Smooth muscle cell (in vitro differentiated cells): ENCODE measurements at regions not wholly inside any gene's neighbourhood (a gene's known extent, or its start where the extent isn't known, plus 50 kb on each side); places are given as distances from the start of the nearest gene placed in this dataset.

Source experiments
- DNase-seq: peaks from one replicate; lab custom pipeline; 2025; ENCODE audit not compliant: unreplicated experiment; lab: John Stamatoyannopoulos, UW
- H2AFZ ChIP-seq: fragments of 200-600 bp; sonication (generic); 2 replicates; pipeline ENCODE4 v1.6.0; 2016; ENCODE audit warnings: antibody characterized with exemption, low read depth, mild to moderate bottlenecking
- H3F3A ChIP-seq: fragments of 200-600 bp; sonication (generic); 2 replicates; pipeline ENCODE4 v1.6.0; 2017; ENCODE audit warnings: antibody characterized with exemption, low read depth
- H3K27ac ChIP-seq: fragments of 200-600 bp; sonication (generic); 2 replicates; pipeline ENCODE4 v1.5.1; 2016; ENCODE audit warnings: low read depth, mild to moderate bottlenecking
- H3K27me3 ChIP-seq: fragments of 200-600 bp; sonication (generic); 2 replicates; pipeline ENCODE4 v1.6.1; 2016; ENCODE audit warnings: low read depth, mild to moderate bottlenecking
- H3K36me3 ChIP-seq: fragments of 200-600 bp; sonication (generic); 2 replicates; pipeline ENCODE4 v1.5.1; 2016; ENCODE audit warnings: low read depth
- H3K4me1 ChIP-seq: fragments of 200-600 bp; sonication (generic); 2 replicates; pipeline ENCODE4 v1.5.1; 2016; ENCODE audit warnings: low read depth
- H3K4me2 ChIP-seq: fragments of 200-600 bp; sonication (generic); 2 replicates; pipeline ENCODE4 v1.6.0; 2016; ENCODE audit warnings: mild to moderate bottlenecking
- H3K4me3 ChIP-seq: fragments of 200-600 bp; sonication (generic); 2 replicates; pipeline ENCODE4 v1.5.1; 2016; ENCODE audit warnings: mild to moderate bottlenecking
- H3K79me2 ChIP-seq: fragments of 200-600 bp; sonication (generic); 2 replicates; pipeline ENCODE4 v1.6.0; 2016; ENCODE audit warnings: low read depth, mild to moderate bottlenecking
- H3K9ac ChIP-seq: fragments of 200-600 bp; sonication (generic); 2 replicates; pipeline ENCODE4 v1.6.0; 2016; ENCODE audit warnings: low read depth
- H3K9me3 ChIP-seq: fragments of 200-600 bp; sonication (generic); replicated peaks from 2 replicates; pipeline ENCODE4 v1.5.1; 2016; ENCODE audit warnings: low read depth
- H4K20me1 ChIP-seq: fragments of 200-600 bp; sonication (generic); 2 replicates; pipeline ENCODE4 v1.6.0; 2016; ENCODE audit warnings: low read depth
- WGBS: methylation state at CpG from one replicate; pipeline ENCODE4 v1.1.7; 2016; ENCODE audit warnings: low lambda C conversion rate; 5-methylcytosine and 5-hydroxymethylcytosine counted together
- TF ChIP-seq, protein P1 (sequence below): fragments of 200-600 bp; sonication (generic); IDR thresholded peaks from 2 replicates; pipeline ENCODE4 v1.5.1; 2017; ENCODE audit warnings: borderline replicate concordance, mild to moderate bottlenecking, antibody characterized with exemption; ENCODE audit not compliant: insufficient read depth, poor library complexity, severe bottlenecking

DNA sequence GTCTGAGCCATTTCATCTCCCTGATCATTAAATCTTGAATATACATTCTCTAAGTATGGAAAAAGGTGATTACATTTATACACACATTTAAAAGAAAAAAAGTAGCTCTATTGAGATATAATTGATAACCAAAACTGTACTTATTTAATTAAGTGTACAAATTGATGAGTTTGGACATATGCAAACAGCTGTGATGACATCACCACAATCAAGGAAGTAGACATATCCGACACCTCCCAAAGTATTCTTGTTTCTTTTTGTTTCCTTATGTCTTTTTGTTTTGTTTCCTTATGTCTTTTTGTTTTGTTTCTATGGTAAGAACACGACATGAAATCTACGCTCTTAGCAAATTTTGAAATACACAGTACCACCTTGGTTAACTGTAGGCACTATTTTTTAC lies 1393.9 kb upstream of the MIR17HG start:
- no peak for DNase-seq
- 92% methylated on average over 3 of the region's 3 CpGs for WGBS
- Histone ChIP-seq H3K27me3 (no peaks in the 10 kb centered on the region), H3K4me3 (no peak overlapping the region), H3K4me1 (no peaks in the 10 kb centered on the region), H2AFZ (no peak overlapping the region), H3K9me3 (no peaks in the 10 kb centered on the region), H3K9ac (no peak overlapping the region), H3F3A (no peaks in the 10 kb centered on the region), H3K36me3 (no peaks in the 10 kb centered on the region), H3K27ac (no peak overlapping the region), H4K20me1 (no peaks in the 10 kb centered on the region), H3K79me2 (no peaks in the 10 kb centered on the region), H3K4me2 (no peak overlapping the region)
- TF ChIP-seq, protein P1, sequence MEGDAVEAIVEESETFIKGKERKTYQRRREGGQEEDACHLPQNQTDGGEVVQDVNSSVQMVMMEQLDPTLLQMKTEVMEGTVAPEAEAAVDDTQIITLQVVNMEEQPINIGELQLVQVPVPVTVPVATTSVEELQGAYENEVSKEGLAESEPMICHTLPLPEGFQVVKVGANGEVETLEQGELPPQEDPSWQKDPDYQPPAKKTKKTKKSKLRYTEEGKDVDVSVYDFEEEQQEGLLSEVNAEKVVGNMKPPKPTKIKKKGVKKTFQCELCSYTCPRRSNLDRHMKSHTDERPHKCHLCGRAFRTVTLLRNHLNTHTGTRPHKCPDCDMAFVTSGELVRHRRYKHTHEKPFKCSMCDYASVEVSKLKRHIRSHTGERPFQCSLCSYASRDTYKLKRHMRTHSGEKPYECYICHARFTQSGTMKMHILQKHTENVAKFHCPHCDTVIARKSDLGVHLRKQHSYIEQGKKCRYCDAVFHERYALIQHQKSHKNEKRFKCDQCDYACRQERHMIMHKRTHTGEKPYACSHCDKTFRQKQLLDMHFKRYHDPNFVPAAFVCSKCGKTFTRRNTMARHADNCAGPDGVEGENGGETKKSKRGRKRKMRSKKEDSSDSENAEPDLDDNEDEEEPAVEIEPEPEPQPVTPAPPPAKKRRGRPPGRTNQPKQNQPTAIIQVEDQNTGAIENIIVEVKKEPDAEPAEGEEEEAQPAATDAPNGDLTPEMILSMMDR, result no peak

DNA sequence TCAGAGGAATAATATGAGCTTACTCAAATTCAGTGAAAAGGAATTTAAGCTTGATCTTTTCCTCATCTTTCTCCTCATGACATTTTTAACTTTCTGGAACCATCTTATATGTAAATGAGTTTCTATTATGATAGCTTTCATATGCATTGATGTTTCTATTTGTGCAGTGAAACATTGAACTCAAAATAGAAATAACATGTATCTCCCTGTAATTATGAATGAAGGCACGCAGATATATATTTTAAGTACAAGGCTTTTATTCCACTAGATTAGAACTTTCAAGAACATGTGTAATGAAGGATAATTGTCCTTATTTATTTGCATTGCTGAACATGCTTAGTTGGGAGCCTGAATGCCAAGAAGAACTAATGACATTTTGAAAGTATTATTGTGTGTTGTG lies 1391.7 kb upstream of the MIR17HG start:
- Histone ChIP-seq H3K27ac (no peak overlapping the region), H3K27me3 (no peaks in the 10 kb centered on the region), H4K20me1 (no peaks in the 10 kb centered on the region), H3K4me2 (no peak overlapping the region), H3K36me3 (no peaks in the 10 kb centered on the region), H3K4me1 (no peaks in the 10 kb centered on the region), H3K9ac (no peak overlapping the region), H3K9me3 (no peaks in the 10 kb centered on the region), H3K4me3 (no peak overlapping the region), H2AFZ (no peak overlapping the region), H3F3A (no peaks in the 10 kb centered on the region), H3K79me2 (no peaks in the 10 kb centered on the region)
- TF ChIP-seq, protein P1, result no peak
- no peak for DNase-seq
- 90% methylated on average over 1 of the region's 1 CpG for WGBS

DNA sequence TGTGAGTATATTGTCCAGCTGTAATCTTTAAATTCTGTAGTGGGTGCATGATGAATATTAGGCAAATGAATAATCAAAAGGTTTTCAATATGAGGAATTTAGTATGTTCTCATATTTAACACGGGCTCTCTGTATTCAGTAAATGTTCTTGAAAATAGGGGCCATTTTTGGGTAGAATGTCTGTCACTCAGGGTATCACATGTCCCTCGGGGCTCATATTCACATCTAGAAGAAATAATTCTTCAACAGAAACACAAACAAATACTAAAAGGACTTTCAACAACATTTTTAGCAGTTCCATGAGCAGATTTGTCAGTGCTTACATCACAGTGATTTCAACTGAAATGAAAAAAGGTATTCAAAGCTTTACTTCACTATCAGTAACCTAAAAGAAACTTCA lies 1388.4 kb upstream of the MIR17HG start:
- no peak for DNase-seq
- Histone ChIP-seq H3K4me2 (no peak overlapping the region), H4K20me1 (no peaks in the 10 kb centered on the region), H3K9me3 (no peaks in the 10 kb centered on the region), H3K27me3 (no peaks in the 10 kb centered on the region), H3K9ac (no peak overlapping the region), H3K27ac (no peak overlapping the region), H3K4me3 (no peak overlapping the region), H3F3A (no peaks in the 10 kb centered on the region), H3K36me3 (no peaks in the 10 kb centered on the region), H3K79me2 (no peaks in the 10 kb centered on the region), H2AFZ (no peak overlapping the region), H3K4me1 (no peaks in the 10 kb centered on the region)
- 85% methylated on average over 2 of the region's 2 CpGs for WGBS
- TF ChIP-seq, protein P1, result no peak

DNA sequence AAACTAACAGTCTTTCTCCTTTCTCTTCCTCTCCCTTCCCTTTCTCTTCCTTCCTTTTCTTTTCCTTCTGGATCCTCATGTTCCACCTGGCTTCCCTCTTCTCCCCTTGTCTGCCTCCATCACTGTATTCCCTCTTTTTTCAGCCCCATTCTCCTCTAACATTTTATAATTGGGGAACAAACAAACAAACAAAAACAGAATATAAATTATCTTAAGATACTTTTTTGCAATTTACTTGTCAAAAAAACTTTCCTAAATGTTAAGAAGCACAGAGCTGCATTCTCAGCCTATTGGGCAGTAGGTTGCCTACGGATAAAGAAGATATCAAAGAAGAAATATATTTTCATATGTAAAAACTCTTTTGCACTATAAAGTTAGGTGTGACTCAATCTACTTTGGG lies 1382.2 kb upstream of the MIR17HG start:
- H3K27me3 ChIP-seq, result no peaks in the 10 kb centered on the region
- H3K27ac ChIP-seq, result no peak overlapping the region
- no peaks in the 10 kb centered on the region for H3K36me3 ChIP-seq
- no peaks in the 10 kb centered on the region for H3K9me3 ChIP-seq
- DNase-seq, result no peak
- H3K4me3 ChIP-seq, result no peak overlapping the region
- H3K79me2 ChIP-seq, result no peaks in the 10 kb centered on the region
- no peaks in the 10 kb centered on the region for H3K4me1 ChIP-seq
- 94% methylated on average over 1 of the region's 1 CpG for WGBS
- TF ChIP-seq, protein P1, result no peak
- H4K20me1 ChIP-seq, result no peaks in the 10 kb centered on the region
- H3K4me2 ChIP-seq, result no peak overlapping the region
- no peaks in the 10 kb centered on the region for H3F3A ChIP-seq
- no peak overlapping the region for H3K9ac ChIP-seq
- H2AFZ ChIP-seq, result no peak overlapping the region
